8988T (cell line): ENCODE measurements at regions not wholly inside any gene's neighbourhood (a gene's known extent, or its start where the extent isn't known, plus 50 kb on each side); places are given as distances from the start of the nearest gene placed in this dataset.
"Not testable (repeated sequence)": the region's sequence is repeated elsewhere in the genome, so short reads cannot be mapped to it uniquely, and the experiment has no call there.

ENCODE experiments used
- DNase-seq: peaks from one replicate; pipeline ENCODE4 v3.0.0; 2011

- no peak for DNase-seq
Measured at GRCh38 chr4:179361978-179362486, 1919.8 kb upstream of the AGA start.

DNA sequence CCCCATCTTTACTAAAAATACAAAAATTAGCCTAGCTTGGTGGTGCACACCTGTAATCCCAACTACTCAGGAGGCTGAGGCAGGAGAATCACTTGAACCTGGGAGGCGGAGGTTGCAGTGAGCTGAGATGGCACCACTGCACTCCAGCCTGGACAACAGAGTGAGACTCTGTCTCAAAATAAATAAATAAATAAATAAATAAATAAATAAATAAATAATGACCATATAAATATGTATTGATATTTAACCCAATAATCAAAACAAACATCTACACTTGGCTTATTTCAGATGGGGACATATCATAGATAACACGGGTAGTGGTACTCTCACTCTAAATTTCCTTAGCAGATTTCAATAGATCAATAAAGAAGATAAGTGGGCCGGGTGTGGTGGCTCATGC is 1923.7 kb upstream of the AGA start:
- DNase-seq, result not testable (repeated sequence)

DNA sequence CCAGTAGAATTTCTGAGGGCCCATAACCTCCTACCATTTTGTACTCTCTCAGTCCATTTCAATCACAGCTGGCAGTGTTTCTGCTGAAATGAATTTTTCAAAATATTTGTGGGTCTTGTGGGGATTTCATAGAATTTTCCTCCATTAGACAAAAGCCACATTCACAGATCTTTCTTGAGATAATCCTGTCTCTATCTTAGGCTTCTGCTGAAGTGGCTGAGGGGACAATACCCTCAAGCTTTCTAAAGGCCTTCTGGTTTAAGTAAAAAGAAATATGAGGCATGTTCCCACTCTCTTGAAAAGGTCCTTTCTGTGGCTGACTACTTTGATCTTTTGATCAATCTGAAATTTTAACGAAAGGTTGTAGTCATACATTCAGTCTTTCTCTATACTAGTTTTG is 1930.0 kb upstream of the AGA start:
- no peak for DNase-seq

DNA sequence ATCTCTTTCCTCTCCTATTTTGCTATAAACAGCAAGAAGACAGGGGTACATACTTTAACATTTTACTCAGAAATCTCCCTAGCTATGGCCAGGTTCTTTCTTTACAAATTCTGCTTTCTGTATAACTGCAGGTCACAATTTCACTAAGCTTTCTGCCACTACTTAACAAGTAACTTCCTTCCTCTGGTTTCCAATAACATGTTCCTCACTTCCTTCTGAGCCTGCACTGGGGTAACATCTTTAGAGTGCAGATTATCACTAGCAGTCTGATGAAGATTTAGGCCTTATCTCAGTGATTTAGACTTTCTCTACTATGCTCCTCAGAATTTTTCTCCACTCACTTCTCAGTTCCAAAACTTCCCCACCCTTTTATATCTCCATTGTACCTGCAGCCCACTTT is 1930.5 kb upstream of the AGA start:
- DNase-seq, result no peak

DNA sequence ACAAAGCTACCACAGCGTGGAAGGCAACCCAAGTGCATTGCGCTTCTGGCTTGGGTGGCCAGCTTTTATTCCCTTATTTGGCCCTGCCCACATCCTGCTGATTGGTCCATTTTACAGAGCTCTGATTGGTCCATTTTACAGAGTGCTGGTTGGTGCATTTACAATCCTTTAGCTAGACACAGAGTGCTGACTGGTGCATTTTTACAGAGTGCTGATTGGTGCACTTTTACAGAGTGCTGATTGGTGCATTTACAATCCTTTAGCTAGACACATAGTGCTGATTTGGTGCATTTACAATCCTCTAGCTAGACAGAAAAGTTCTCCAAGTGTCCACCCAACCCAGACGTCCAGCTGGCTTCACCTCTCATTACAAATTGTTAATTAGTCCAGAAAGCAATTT is 1936.6 kb upstream of the AGA start:
- not testable (repeated sequence) for DNase-seq

DNA sequence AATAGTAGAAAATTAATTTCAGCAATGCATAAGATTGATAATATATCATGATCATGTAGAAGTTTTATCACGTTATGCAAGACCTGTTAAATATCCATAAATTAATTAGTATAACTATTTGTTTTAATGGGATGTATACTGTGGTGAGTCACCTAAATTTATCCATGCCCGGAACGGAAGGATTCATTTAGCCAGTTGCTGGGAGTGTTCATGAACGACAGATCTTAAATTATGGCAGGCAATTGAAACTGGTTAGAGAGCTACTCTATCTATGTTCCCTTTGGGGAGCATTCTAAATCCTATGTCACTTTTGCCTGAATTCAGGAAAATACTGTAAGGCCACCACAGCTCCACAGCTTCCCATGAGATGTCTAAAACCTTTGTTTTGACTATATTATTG is 1950.5 kb upstream of the AGA start:
- DNase-seq, result no peak

GRCh38 chr4:179398414-179398813 is 1956.2 kb upstream of the AGA start:
- no peak for DNase-seq

DNA sequence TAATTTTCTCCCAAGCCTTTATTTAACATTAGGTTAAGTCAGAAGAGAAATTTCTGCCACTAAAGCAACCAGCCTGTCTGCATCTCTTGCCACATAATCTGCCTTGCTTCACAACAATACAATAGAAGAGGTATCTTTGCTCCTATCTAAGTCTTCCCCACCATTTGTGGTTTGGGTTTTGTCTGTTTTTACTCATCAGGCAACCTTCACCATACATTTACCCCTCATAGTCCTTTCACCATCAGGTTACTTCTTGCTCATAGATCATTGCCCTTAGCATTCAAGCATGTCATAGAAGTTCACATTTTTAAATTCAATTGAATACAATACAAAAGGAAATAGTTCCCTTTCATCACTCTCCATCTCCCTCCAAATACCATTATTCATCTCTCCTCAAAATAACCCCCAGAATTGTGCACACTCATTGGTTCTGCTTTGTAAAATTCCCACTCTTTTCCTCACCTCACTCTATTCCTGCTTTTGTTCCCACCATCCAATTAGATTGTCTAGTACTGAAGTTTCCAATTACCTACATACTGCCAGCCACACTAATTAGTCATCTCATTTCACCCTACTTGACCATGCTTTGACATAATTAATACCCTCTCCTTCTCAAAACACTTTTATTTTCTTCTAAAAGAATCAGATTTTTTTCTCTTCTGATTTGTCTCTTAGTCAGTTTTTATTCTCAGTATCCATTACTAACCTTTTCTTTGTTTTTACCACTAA is 1957.0 kb upstream of the AGA start:
- DNase-seq, result no peak

DNA sequence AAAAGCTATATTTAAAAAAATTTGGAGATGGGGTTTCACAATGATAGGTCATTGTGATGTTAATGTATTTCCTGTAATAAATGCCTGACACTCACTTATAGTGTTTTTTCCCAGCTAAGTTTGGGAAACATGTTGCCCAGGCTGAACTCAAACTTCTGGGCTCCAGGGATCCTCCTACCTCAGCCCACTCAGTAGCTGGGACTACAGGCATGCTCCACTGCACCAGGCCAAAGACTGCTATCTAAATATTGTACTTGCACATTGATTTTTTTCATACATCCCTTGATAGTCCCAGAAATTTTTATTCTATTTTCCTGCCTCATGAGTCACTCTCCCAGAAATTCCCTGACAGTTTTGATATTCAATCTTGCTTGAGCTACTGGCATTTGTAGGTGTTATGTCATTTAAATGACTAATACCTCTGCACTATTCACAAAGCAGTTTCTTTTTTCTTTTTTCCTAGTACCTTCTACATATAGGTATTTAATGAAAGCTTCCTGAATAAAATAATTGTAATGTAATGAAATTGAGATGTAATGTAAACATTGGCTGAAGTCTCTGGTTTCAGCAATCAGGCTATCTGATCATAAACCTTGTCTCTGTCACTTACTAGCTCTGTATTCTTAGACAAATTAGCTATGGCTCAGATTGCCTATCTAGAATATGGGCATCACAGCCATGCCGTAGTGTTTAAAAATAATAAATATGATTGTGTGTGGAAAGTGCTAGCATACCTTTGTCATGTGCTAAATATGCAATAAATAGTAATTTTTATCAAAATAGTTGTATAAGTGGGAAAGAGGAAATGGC is 1973.0 kb upstream of the AGA start:
- no peak for DNase-seq

- DNase-seq, result no peak
Measured at GRCh38 chr4:179415847-179416223, 1973.6 kb upstream of the AGA start.

- no peak for DNase-seq
Measured at GRCh38 chr4:179417357-179417756, 1975.1 kb upstream of the AGA start.

DNA sequence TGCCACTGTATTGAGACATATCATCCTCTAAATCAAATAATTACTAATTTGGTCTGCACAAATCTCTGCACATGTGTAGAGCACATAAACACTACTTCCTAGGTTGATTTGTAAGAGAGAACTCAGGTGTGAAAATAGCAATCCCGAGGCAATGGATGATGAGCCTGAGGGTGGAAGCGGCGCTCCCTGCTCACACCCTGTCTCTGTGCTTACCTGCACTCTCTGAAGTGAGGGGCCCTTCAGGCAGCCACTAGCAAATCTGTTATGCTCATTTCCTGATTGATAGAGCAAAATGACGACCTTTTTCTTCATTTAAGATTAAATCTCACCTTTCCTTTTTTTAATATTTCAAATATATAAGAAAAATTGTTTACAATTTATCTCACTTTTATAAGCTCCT is 1995.7 kb upstream of the AGA start:
- DNase-seq, result no peak

DNA sequence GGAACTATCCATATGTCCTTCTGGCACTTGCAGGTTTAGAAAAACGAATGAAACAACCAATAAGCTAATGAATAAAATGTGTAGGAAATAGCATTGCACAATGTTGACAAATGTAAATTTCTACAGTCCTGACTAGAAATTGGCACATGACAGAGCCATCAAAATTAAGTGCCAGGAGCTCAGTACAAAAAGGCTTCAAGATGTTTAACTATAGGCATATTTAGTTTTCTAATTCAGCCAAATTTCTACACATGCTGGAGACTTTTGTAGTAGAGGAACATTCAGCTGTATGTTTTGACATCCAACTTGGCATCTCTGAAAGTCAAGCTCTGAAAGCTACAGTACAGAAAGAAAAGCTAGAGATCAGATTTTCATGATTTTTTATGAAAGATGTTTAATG is 1999.4 kb upstream of the AGA start:
- DNase-seq, result no peak

DNA sequence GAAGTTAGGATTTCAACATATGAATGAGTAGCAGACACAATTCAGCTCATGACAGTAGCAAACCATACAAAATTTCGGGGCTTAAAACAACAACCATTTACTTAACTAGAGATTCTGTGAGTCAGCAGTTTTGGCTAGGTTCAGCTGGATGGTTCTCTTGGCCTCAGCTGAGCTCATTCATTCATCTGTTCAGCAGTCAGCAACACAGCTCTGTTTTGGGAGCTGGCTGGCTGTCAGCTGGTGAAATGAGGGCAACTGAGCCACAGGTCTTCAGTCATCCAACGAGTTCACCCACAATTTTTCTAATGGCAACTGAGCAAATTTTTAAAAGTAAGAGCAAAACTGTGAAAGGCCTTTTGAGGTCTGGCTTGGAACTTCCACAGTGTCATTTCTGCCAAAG is 2005.1 kb upstream of the AGA start:
- DNase-seq, result no peak

- DNase-seq, result no peak
Measured at GRCh38 chr4:179465131-179465797, 2023.0 kb upstream of the AGA start.

- DNase-seq, result no peak
Measured at GRCh38 chr4:179467878-179468277, 2025.6 kb upstream of the AGA start.

DNA sequence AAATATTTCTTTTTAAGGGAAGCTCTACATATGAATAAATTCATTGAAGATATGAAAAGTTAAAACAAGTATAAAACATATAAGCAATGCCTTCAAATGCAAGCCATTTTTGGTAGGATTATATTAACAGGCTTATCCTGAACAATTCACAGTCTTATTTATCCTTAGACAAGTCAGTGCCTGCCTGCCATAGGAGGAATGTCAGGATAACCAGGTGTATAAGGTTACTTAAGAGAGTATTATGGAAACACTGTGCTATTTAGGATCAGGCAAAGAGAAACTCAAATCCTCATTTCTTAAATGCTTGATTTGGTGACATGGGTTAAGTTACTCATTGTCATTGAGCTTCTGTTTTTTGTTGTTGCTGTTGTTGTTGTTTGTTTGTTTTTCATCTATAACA is 2029.9 kb upstream of the AGA start:
- DNase-seq, result no peak

- DNase-seq, result no peak
Measured at GRCh38 chr4:179478608-179479007, 2036.4 kb upstream of the AGA start.

DNA sequence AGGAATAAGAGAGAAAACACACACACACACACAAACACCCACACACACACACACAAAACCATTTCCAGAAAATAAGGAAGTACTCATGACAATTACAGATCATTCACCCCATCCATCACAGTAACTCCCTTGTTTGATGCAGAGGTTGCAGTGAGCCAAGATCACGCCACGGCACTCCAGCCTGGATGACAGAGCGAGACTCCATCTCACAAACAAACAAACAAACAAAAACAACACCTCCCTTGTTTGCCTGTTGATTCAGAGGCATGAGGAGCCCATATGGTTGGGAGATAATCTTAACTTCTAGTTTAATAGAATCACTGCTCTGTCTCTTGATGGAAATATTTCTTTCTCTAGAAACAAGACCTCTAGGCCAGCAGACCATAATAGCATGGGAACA is 2043.5 kb upstream of the AGA start:
- DNase-seq, result no peak

- no peak for DNase-seq
Measured at GRCh38 chr4:179486570-179487335, 2044.5 kb upstream of the AGA start.

DNA sequence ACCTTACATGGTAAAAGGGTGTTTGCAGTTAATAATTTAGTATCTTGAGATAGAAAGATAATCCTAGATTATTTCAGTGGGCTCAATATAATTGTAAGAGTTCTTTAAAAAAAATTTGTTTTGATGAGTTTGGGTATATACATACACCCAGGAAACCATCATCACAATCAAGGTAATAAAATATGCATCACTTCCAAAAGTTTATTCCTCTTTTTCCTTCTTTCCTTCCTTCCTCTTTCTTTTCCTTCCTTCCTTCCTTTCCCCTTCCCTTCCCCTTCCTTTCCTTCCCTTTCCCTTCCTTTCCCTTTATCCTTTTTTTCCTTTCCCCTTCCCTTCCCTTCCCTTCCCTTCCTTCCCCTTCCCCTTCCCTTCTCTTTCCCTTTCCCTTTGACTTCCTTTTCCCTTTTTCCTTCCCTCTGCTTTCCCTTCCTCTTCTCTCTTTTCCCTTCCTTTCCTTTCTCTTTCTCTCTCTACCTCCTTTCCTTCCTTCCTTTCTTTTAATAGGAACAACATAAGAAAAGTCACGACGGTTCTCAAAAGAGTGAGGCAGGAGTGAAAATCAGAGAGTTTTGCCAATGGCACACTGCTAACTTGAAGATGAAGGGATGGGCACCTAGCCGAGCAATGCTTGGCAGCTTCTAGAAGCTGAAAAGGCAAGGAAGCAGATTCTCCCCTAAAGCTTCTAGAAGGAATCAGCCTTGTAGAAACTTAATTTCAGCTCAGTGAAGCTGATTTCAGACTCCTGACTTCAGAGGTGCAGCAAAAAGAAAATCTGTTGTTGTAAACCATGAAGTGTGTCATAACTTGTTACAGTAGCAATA is 2050.2 kb upstream of the AGA start:
- DNase-seq, result no peak

GRCh38 chr4:179503976-179504375 is 2061.7 kb upstream of the AGA start:
- no peak for DNase-seq
